Embryonic facial prominence (tissue), 1 donor: ENCODE measurements at regions not wholly inside any gene's neighbourhood (a gene's known extent, or its start where the extent isn't known, plus 50 kb on each side); places are given as distances from the start of the nearest gene placed in this dataset.
"Not testable (repeated sequence)": the region's sequence is repeated elsewhere in the genome, so short reads cannot be mapped to it uniquely, and the experiment has no call there.

Source experiments
- DNase-seq: peaks from one replicate; pipeline ENCODE4 v3.0.0-alpha.2; 2016; ENCODE audit errors: extremely low spot score

GRCh38 chr1:219050086-219050821 is 123.4 kb upstream of the LYPLAL1 start:
- DNase-seq = no peak

- no peak for DNase-seq
Measured at GRCh38 chr1:219050822-219051125, 122.9 kb upstream of the LYPLAL1 start.

GRCh38 chr1:219051547-219051946 is 122.1 kb upstream of the LYPLAL1 start:
- no peak for DNase-seq

- DNase-seq = no peak
Measured at GRCh38 chr1:219058891-219059820, 114.5 kb upstream of the LYPLAL1 start.

GRCh38 chr1:219060798-219061197 is 112.9 kb upstream of the LYPLAL1 start:
- DNase-seq = no peak

- DNase-seq = no peak
Measured at GRCh38 chr1:219062161-219062560, 111.5 kb upstream of the LYPLAL1 start.

GRCh38 chr1:219066098-219066497 is 107.6 kb upstream of the LYPLAL1 start:
- DNase-seq = no peak

GRCh38 chr1:219066631-219067349 is 106.9 kb upstream of the LYPLAL1 start:
- no peak for DNase-seq

- no peak for DNase-seq
Measured at GRCh38 chr1:219067350-219067712, 106.3 kb upstream of the LYPLAL1 start.

- not testable (repeated sequence) for DNase-seq
Measured at GRCh38 chr1:219070395-219070794, 103.3 kb upstream of the LYPLAL1 start.

- DNase-seq = no peak
Measured at GRCh38 chr1:219071209-219071608, 102.5 kb upstream of the LYPLAL1 start.

- DNase-seq = no peak
Measured at GRCh38 chr1:219072329-219072728, 101.3 kb upstream of the LYPLAL1 start.

- DNase-seq = no peak
Measured at GRCh38 chr1:219074084-219074728, 99.5 kb upstream of the LYPLAL1 start.

- DNase-seq = no peak
Measured at GRCh38 chr1:219075121-219075879, 98.4 kb upstream of the LYPLAL1 start.

- no peak for DNase-seq
Measured at GRCh38 chr1:219076326-219076937, 97.2 kb upstream of the LYPLAL1 start.

- DNase-seq = not testable (repeated sequence)
Measured at GRCh38 chr1:219077767-219078166, 95.9 kb upstream of the LYPLAL1 start.

- no peak for DNase-seq
Measured at GRCh38 chr1:219081943-219082925, 91.4 kb upstream of the LYPLAL1 start.

GRCh38 chr1:219083631-219084030 is 90.0 kb upstream of the LYPLAL1 start:
- DNase-seq = no peak

GRCh38 chr1:219085082-219085481 is 88.6 kb upstream of the LYPLAL1 start:
- no peak for DNase-seq

GRCh38 chr1:219085988-219086387 is 87.7 kb upstream of the LYPLAL1 start:
- no peak for DNase-seq
